GM21529 (cell line): ENCODE measurements at regions not wholly inside any gene's neighbourhood (a gene's known extent, or its start where the extent isn't known, plus 50 kb on each side); places are given as distances from the start of the nearest gene placed in this dataset.

Experiments used
- ATAC-seq: cut with Tn5 transposase; IDR thresholded peaks from one replicate; pipeline ENCODE4 v1.9.1; 2021; ENCODE audit not compliant: unreplicated experiment

- ATAC-seq = no peak
Measured at GRCh38 chr7:24510759-24511158, 62.5 kb upstream of the PALS2 start.

GRCh38 chr7:24517166-24517565 lies 56.1 kb upstream of the PALS2 start:
- no peak for ATAC-seq

GRCh38 chr7:24521917-24522623 lies 51.2 kb upstream of the PALS2 start:
- no peak for ATAC-seq
